ENCODE measurements at regions not wholly inside any gene's neighbourhood (a gene's known extent, or its start where the extent isn't known, plus 50 kb on each side); places are given as distances from the start of the nearest gene placed in this dataset.

DNA sequence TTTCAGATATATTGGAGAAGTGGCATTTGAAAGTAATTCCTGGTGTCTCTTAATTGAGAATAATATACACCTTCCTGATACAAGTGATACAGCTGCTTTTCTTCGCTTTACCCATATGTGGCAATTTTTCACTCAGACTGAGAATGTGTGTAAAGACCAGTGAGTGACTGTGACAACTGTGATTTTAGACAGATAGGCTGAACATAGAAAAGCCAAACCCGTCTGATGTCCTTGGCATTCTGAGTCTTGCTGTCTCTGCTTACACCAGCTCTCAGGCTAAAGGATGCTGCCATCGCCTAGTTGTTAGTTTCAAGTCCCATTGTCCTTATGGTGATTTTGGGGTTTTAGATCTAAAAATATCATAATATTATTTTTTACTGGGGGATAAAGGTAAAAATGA is 492.6 kb downstream of the RFC3 start:
- Mint-ChIP-seq H3K4me3 (no peak overlapping the region), H3K4me1 (no peaks in the 10 kb centered on the region), H3K27ac (no peak overlapping the region), H3K9me3 (no peaks in the 10 kb centered on the region), H3K27me3 (no peaks in the 10 kb centered on the region), H3K36me3 (no peaks in the 10 kb centered on the region)
- no peak for ATAC-seq

DNA sequence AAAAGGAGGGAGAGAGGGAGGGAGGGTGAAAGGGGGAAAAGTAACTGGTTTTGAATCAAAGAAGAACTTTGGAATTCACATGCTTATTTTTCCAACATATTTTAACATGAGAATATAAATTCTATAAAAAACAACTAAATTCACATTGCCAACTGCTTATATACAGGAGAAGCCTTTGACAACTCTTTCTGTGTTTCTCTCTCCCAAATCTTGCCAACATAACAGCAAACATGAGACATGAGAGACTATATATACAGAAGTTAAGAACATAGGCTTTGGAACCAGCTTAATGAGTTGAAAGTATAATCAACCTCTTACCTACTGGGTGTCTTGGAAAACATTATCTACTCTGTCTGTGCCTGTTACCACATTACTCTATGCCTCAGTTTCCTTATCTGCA is 493.3 kb downstream of the RFC3 start:
- ATAC-seq, result no peak
- no peaks in the 10 kb centered on the region for H3K36me3 Mint-ChIP-seq
- H3K4me3 Mint-ChIP-seq, result no peak overlapping the region
- H3K27me3 Mint-ChIP-seq, result no peaks in the 10 kb centered on the region
- no peaks in the 10 kb centered on the region for H3K4me1 Mint-ChIP-seq
- H3K27ac Mint-ChIP-seq, result no peak overlapping the region
- H3K9me3 Mint-ChIP-seq, result no peaks in the 10 kb centered on the region

DNA sequence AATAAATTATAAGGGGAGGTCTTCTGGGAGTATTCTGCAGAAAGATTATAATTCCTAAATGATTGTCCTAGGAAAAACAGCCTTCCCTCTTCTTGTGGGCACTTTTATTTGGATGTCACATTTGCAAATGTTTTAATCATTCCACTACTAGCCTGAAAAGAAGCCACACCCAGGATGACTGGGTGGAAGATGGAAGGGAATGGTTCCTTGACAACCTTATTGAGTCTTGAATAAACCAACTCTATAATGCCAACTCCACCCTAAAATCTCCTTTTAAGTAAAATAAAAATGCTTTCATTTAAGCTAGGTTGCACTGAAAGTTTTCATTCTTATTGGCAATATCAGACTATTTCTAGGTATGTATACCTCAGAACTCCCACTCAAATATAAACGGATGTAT is 494.6 kb downstream of the RFC3 start:
- Mint-ChIP-seq H3K9me3 (no peaks in the 10 kb centered on the region), H3K36me3 (no peaks in the 10 kb centered on the region), H3K27me3 (no peaks in the 10 kb centered on the region), H3K4me3 (no peak overlapping the region), H3K27ac (no peak overlapping the region), H3K4me1 (no peaks in the 10 kb centered on the region)
- ATAC-seq, result no peak

- no peaks in the 10 kb centered on the region for H3K4me1 Mint-ChIP-seq
- H3K36me3 Mint-ChIP-seq, result no peaks in the 10 kb centered on the region
- H3K27me3 Mint-ChIP-seq, result no peaks in the 10 kb centered on the region
- no peak overlapping the region for H3K4me3 Mint-ChIP-seq
- no peak overlapping the region for H3K27ac Mint-ChIP-seq
- no peaks in the 10 kb centered on the region for H3K9me3 Mint-ChIP-seq
- no peak for ATAC-seq
Observed at GRCh38 chr13:34320084-34320483, 502.1 kb downstream of the RFC3 start.

- Mint-ChIP-seq H3K27ac (no peak overlapping the region), H3K27me3 (no peaks in the 10 kb centered on the region), H3K4me1 (no peaks in the 10 kb centered on the region), H3K36me3 (no peaks in the 10 kb centered on the region), H3K9me3 (peaks cover 3% of the 10 kb centered on the region), H3K4me3 (no peak overlapping the region)
- no peak for ATAC-seq
Observed at GRCh38 chr13:34322014-34322742, 504.2 kb downstream of the RFC3 start.

- H3K4me3 Mint-ChIP-seq, result no peak overlapping the region
- ATAC-seq, result no peak
- H3K27me3 Mint-ChIP-seq, result no peaks in the 10 kb centered on the region
- no peaks in the 10 kb centered on the region for H3K36me3 Mint-ChIP-seq
- H3K27ac Mint-ChIP-seq, result no peak overlapping the region
- peaks cover 7% of the 10 kb centered on the region for H3K9me3 Mint-ChIP-seq
- H3K4me1 Mint-ChIP-seq, result no peaks in the 10 kb centered on the region
Observed at GRCh38 chr13:34322743-34323074, 504.8 kb downstream of the RFC3 start.

DNA sequence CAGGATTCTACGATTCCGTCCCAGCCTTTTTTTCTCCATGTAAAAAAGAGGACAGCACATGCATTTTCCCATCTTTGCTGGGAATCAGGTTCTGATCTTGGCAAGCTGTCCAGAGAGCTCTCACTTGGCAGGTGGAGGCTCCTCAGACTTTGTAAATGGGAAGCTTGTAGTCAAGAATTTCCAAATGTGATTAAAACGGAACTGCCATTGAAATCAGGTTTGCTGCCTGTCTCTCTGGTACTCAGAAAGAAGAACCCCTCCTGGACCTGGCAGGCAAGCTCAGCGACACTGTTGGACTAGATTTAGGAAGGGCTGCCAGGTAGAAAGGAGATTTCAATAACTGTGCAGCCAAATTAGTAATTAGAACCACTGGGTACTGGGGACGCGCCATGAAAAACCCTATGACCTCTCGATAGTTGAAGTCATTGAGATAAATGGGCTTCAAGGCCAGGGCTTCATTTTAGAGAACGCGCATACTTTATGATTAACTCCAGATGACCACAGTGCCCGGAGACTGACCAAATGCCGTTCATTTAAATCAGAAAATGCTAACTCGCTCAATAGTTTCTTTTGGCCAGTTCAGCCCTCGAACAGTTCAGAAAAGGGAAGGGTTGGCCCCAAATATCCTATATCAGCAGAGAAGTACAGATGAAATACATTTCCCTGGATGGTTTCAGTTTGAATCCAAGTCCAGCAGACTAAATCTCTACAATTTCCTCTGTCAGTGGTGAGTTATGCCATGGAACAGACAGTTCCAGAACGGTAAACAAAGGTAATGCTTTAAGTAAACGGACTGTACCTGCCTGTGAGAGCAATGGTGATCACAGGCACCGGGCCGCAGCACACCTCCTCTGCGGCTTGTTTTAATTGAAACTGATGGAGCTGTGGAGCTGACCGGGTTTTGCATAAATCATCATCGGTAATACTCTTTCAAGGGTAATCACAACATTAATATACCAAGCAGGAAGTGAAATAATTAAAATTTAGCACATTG is 517.4 kb downstream of the RFC3 start:
- no peak for ATAC-seq
- no peaks in the 10 kb centered on the region for H3K4me1 Mint-ChIP-seq
- H3K27me3 Mint-ChIP-seq, result no peaks in the 10 kb centered on the region
- no peak overlapping the region for H3K27ac Mint-ChIP-seq
- H3K9me3 Mint-ChIP-seq, result peaks cover 10% of the 10 kb centered on the region
- H3K36me3 Mint-ChIP-seq, result no peaks in the 10 kb centered on the region
- no peak overlapping the region for H3K4me3 Mint-ChIP-seq

DNA sequence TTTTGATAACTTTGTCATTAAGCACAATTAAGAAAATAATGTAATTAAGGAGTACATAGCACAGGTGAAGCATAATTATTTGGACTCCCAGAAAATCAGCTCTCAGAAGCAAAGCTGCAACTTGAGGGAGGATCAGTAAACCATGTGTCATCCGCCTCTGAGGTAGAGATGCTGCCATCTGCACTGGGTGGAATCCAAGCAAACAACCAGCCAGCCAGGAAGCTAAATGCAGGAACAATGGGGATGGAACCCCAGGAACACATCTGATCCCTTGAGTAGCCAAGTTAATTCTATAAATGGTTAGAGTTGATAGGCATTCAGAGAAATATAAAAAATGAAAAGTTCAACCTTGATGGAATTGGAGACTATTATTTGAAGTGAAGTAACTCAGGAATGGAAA is 520.2 kb downstream of the RFC3 start:
- ATAC-seq, result no peak
- Mint-ChIP-seq H3K4me3 (no peak overlapping the region), H3K27ac (no peak overlapping the region), H3K9me3 (peaks cover 6% of the 10 kb centered on the region), H3K36me3 (no peaks in the 10 kb centered on the region), H3K27me3 (no peaks in the 10 kb centered on the region), H3K4me1 (no peaks in the 10 kb centered on the region)

DNA sequence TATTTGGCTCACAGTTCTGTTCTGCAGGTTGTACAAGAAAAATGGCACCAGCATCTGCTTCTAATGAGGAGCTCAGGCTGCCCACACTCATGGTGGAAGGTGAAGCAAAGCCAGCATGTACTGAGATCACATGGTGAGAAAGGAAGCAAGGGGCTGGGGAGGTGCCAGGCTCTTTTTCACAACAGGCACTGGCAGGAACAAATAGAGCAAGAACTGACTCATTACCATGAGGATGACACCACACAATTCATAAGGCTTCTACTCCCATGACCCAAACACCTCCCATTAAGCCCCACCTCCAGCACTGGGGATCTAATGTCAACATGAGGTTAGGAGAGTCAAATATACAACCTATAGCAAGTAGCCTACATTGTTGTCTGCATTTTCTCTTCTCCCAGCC is 522.6 kb downstream of the RFC3 start:
- no peak for ATAC-seq
- H3K9me3 Mint-ChIP-seq, result no peaks in the 10 kb centered on the region
- H3K27ac Mint-ChIP-seq, result no peak overlapping the region
- no peaks in the 10 kb centered on the region for H3K36me3 Mint-ChIP-seq
- no peaks in the 10 kb centered on the region for H3K4me1 Mint-ChIP-seq
- H3K27me3 Mint-ChIP-seq, result no peaks in the 10 kb centered on the region
- H3K4me3 Mint-ChIP-seq, result no peak overlapping the region

GRCh38 chr13:34343413-34343940 is 525.5 kb downstream of the RFC3 start:
- ATAC-seq, result no peak
- Mint-ChIP-seq H3K9me3 (no peaks in the 10 kb centered on the region), H3K4me1 (no peaks in the 10 kb centered on the region), H3K27ac (no peak overlapping the region), H3K4me3 (no peak overlapping the region), H3K27me3 (no peaks in the 10 kb centered on the region), H3K36me3 (no peaks in the 10 kb centered on the region)

GRCh38 chr13:34344816-34345215 is 526.9 kb downstream of the RFC3 start:
- ATAC-seq, result no peak
- H3K4me3 Mint-ChIP-seq, result no peak overlapping the region
- H3K27ac Mint-ChIP-seq, result no peak overlapping the region
- H3K4me1 Mint-ChIP-seq, result no peaks in the 10 kb centered on the region
- no peaks in the 10 kb centered on the region for H3K9me3 Mint-ChIP-seq
- no peaks in the 10 kb centered on the region for H3K27me3 Mint-ChIP-seq
- no peaks in the 10 kb centered on the region for H3K36me3 Mint-ChIP-seq

GRCh38 chr13:34345258-34345965 is 527.5 kb downstream of the RFC3 start:
- no peaks in the 10 kb centered on the region for H3K4me1 Mint-ChIP-seq
- no peaks in the 10 kb centered on the region for H3K27me3 Mint-ChIP-seq
- H3K9me3 Mint-ChIP-seq, result no peaks in the 10 kb centered on the region
- no peaks in the 10 kb centered on the region for H3K36me3 Mint-ChIP-seq
- no peak overlapping the region for H3K27ac Mint-ChIP-seq
- no peak for ATAC-seq
- no peak overlapping the region for H3K4me3 Mint-ChIP-seq

GRCh38 chr13:34346626-34347025 is 528.7 kb downstream of the RFC3 start:
- Mint-ChIP-seq H3K4me1 (no peaks in the 10 kb centered on the region), H3K27me3 (no peaks in the 10 kb centered on the region), H3K4me3 (no peak overlapping the region), H3K36me3 (no peaks in the 10 kb centered on the region), H3K9me3 (peaks cover 5% of the 10 kb centered on the region), H3K27ac (no peak overlapping the region)
- ATAC-seq, result no peak

GRCh38 chr13:34347784-34348573 is 530.0 kb downstream of the RFC3 start:
- no peaks in the 10 kb centered on the region for H3K4me1 Mint-ChIP-seq
- H3K27me3 Mint-ChIP-seq, result no peaks in the 10 kb centered on the region
- no peak overlapping the region for H3K4me3 Mint-ChIP-seq
- no peaks in the 10 kb centered on the region for H3K36me3 Mint-ChIP-seq
- no peak overlapping the region for H3K27ac Mint-ChIP-seq
- no peak for ATAC-seq
- peaks cover 5% of the 10 kb centered on the region for H3K9me3 Mint-ChIP-seq
